IMR-90 (cell line): ENCODE measurements at regions not wholly inside any gene's neighbourhood (a gene's known extent, or its start where the extent isn't known, plus 50 kb on each side); places are given as distances from the start of the nearest gene placed in this dataset.
A peak's percentile ranks its signal among the peaks of the same experiment; 100 is the strongest.

Source experiments
- ATAC-seq: fragments of 200-7000 bp; cut with Tn5 transposase; 2 replicates; pipeline ENCODE4 v1.9.1; 2020; ENCODE audit warnings: low read depth, mild to moderate bottlenecking, moderate library complexity
- BruUV-seq: library from RNA; stranded (reverse); fragments of 400-500 nt; replicated peaks from 2 replicates; lab custom pipeline; 2021; lab: Mats Ljungman, UMichigan
- CTCF ChIA-PET: fragments of 300-600 bp; formaldehyde crosslinking; extraction: SDS; loops from one replicate; lab custom pipeline; 2021; ENCODE audit warnings: antibody characterized with exemption; lab: Yijun Ruan, JAX
- POLR2A ChIA-PET: fragments of 300-600 bp; sonication (Branson Sonifier 250); formaldehyde crosslinking; loops from one replicate; lab custom pipeline; 2022; ENCODE audit warnings: antibody characterized with exemption; ENCODE audit not compliant: unreplicated experiment; lab: Charles Lee
- DNase-seq: peaks from one replicate; pipeline ENCODE4 v3.0.0; 2013
- H2AFZ ChIP-seq: replicated peaks from 2 replicates; pipeline ENCODE3; 2013; ENCODE audit warnings: low read length, mild to moderate bottlenecking; ENCODE audit not compliant: poor library complexity
- H2AK5ac ChIP-seq: 2 replicates; pipeline ENCODE4 v1.6.1; 2013; ENCODE audit warnings: low read depth, low read length, inconsistent platforms
- H2AK9ac ChIP-seq: replicated peaks from 2 replicates; pipeline ENCODE3; 2013; ENCODE audit warnings: mild to moderate bottlenecking, low read depth, low read length, moderate library complexity; ENCODE audit not compliant: poor library complexity
- H2BK120ac ChIP-seq: 2 replicates; pipeline ENCODE4 v1.6.1; 2013; ENCODE audit warnings: low read depth, low read length, inconsistent platforms
- H2BK15ac ChIP-seq: 3 replicates; pipeline ENCODE4 v1.6.1; 2013; ENCODE audit warnings: low read depth, low read length, inconsistent platforms
- H2BK20ac ChIP-seq: 2 replicates; pipeline ENCODE4 v1.6.1; 2013; ENCODE audit warnings: low read depth, mild to moderate bottlenecking, inconsistent platforms, low read length, moderate library complexity
- H2BK5ac ChIP-seq: 2 replicates; pipeline ENCODE4 v1.6.1; 2013; ENCODE audit warnings: mild to moderate bottlenecking, low read depth, low read length, inconsistent platforms; ENCODE audit not compliant: poor library complexity, severe bottlenecking
- H3K14ac ChIP-seq: replicated peaks from 2 replicates; pipeline ENCODE4 v1.6.1; 2013; ENCODE audit warnings: low read depth, low read length, inconsistent platforms
- H3K18ac ChIP-seq: 2 replicates; pipeline ENCODE4 v1.6.1; 2013; ENCODE audit warnings: low read depth, low read length, control low read depth
- H3K23ac ChIP-seq: 2 replicates; pipeline ENCODE4 v1.6.1; 2013; ENCODE audit warnings: low read depth, low read length, inconsistent platforms
- H3K27ac ChIP-seq: 2 replicates; pipeline ENCODE4 v1.5.1; 2013; ENCODE audit warnings: mild to moderate bottlenecking, control low read depth, low read length; ENCODE audit not compliant: insufficient read depth
- H3K27me3 ChIP-seq: 2 replicates; pipeline ENCODE4 v1.6.1; 2013; ENCODE audit warnings: low read length; ENCODE audit not compliant: control insufficient read depth, insufficient read depth
- H3K36me3 ChIP-seq: 2 replicates; pipeline ENCODE4 v1.6.1; 2013; ENCODE audit warnings: low read length, mixed read lengths; ENCODE audit not compliant: control insufficient read depth, insufficient read depth
- H3K4ac ChIP-seq: 2 replicates; pipeline ENCODE4 v1.6.1; 2013; ENCODE audit warnings: low read depth, low read length, inconsistent platforms
- H3K4me1 ChIP-seq: 2 replicates; pipeline ENCODE4 v1.6.1; 2013; ENCODE audit warnings: low read length, mixed read lengths; ENCODE audit not compliant: control insufficient read depth, insufficient read depth
- H3K4me2 ChIP-seq: 2 replicates; pipeline ENCODE4 v1.6.1; 2013; ENCODE audit warnings: low read depth, mild to moderate bottlenecking, control low read depth, low read length, moderate library complexity
- H3K4me3 ChIP-seq: 2 replicates; pipeline ENCODE4 v1.5.1; 2013; ENCODE audit warnings: low read depth, mild to moderate bottlenecking, control low read depth, low read length, moderate library complexity; ENCODE audit not compliant: insufficient read depth
- H3K56ac ChIP-seq: 2 replicates; pipeline ENCODE4 v1.6.1; 2013; ENCODE audit warnings: low read length, inconsistent platforms; ENCODE audit not compliant: insufficient read depth; ENCODE audit errors: extremely low read depth
- H3K79me1 ChIP-seq, 2 experiments: 2 replicates each; pipeline ENCODE4 v1.6.1; 2013; ENCODE audit warnings: low read length in 2 of 2, inconsistent platforms in 1 of 2, low read depth in 1 of 2
- H3K9ac ChIP-seq: 2 replicates; pipeline ENCODE4 v1.6.1; 2013; ENCODE audit warnings: low read depth, low read length, control low read depth
- H3K9me1 ChIP-seq: 2 replicates; pipeline ENCODE4 v1.6.1; 2013; ENCODE audit warnings: low read length, inconsistent platforms; ENCODE audit not compliant: insufficient read depth
- H3K9me3 ChIP-seq: 2 replicates; pipeline ENCODE4 v1.6.1; 2013; ENCODE audit warnings: low read length; ENCODE audit not compliant: control insufficient read depth, insufficient read depth
- H4K20me1 ChIP-seq: 2 replicates; pipeline ENCODE4 v1.6.1; 2013; ENCODE audit warnings: low read length, inconsistent platforms; ENCODE audit not compliant: insufficient read depth
- H4K5ac ChIP-seq: 2 replicates; pipeline ENCODE4 v1.6.1; 2013; ENCODE audit warnings: mild to moderate bottlenecking, low read depth, low read length, control low read depth
- H4K8ac ChIP-seq, 2 experiments: 2 replicates each; pipeline ENCODE4 v1.6.1; 2013; ENCODE audit warnings: low read depth in 2 of 2, low read length in 2 of 2, control low read depth in 1 of 2, inconsistent platforms in 1 of 2
- H4K91ac ChIP-seq: 2 replicates; pipeline ENCODE4 v1.6.1; 2013; ENCODE audit warnings: low read depth, low read length, inconsistent platforms; ENCODE audit not compliant: insufficient read depth
- BHLHE40 ChIP-seq: fragments of 150-350 bp; IDR thresholded peaks from 2 replicates; pipeline ENCODE4 v1.6.1; 2016; ENCODE audit warnings: mild to moderate bottlenecking, low read depth, low read length
- CEBPB ChIP-seq: IDR thresholded peaks from 2 replicates; pipeline ENCODE4 v1.6.1; 2012; ENCODE audit warnings: low read depth, low read length, improper control_type of control experiment
- POLR2A ChIP-seq: IDR thresholded peaks from 2 replicates; pipeline ENCODE4 v1.6.1; 2012; ENCODE audit warnings: mild to moderate bottlenecking, low read depth, low read length
- RAD21 ChIP-seq: IDR thresholded peaks from 2 replicates; pipeline ENCODE4 v1.6.1; 2012; ENCODE audit warnings: low read length, improper control_type of control experiment
- RCOR1 ChIP-seq: IDR thresholded peaks from 2 replicates; pipeline ENCODE4 v1.6.1; 2012; ENCODE audit warnings: mild to moderate bottlenecking, low read length, improper control_type of control experiment; ENCODE audit not compliant: insufficient replicate concordance
- RFX5 ChIP-seq: IDR thresholded peaks from 2 replicates; pipeline ENCODE4 v1.8.0; 2012; ENCODE audit warnings: low read depth, mild to moderate bottlenecking, low read length, moderate library complexity
- WGBS, 2 experiments: methylation state at CpG; one replicate each; pipeline versions ENCODE4 v1.1.5 to v1.1.7; 2013; ENCODE audit warnings: missing lambda C conversion rate in 2 of 2; ENCODE audit not compliant: insufficient read length in 1 of 2; ENCODE audit errors: extremely low coverage in 2 of 2; 5-methylcytosine and 5-hydroxymethylcytosine counted together
- dilution Hi-C: fragments of 300-500 bp; cut with HindIII; formaldehyde crosslinking; loops from one replicate; pipeline ENCODE4 v1.14.3; 2018; ENCODE audit warnings: low sequenced_read_pairs; ENCODE audit not compliant: unreplicated experiment
- in situ Hi-C: fragments of 300-500 bp; cut with MboI; formaldehyde crosslinking; loops from 3 replicates; pipeline ENCODE4 v1.14.3; 2019; ENCODE audit warnings: low sequenced_read_pairs, inconsistent platforms, mixed read lengths
- intact Hi-C: fragments of 100-400 bp; cut with micrococcal nuclease; formaldehyde crosslinking; loops from 2 replicates; pipeline ENCODE4 v1.10.0; 2022
- TF ChIP-seq, protein P1 (sequence below): conservative IDR thresholded peaks from 2 replicates; pipeline ENCODE4 v1.5.1; 2012; ENCODE audit warnings: mild to moderate bottlenecking, low read depth, low read length, improper control_type of control experiment

DNA sequence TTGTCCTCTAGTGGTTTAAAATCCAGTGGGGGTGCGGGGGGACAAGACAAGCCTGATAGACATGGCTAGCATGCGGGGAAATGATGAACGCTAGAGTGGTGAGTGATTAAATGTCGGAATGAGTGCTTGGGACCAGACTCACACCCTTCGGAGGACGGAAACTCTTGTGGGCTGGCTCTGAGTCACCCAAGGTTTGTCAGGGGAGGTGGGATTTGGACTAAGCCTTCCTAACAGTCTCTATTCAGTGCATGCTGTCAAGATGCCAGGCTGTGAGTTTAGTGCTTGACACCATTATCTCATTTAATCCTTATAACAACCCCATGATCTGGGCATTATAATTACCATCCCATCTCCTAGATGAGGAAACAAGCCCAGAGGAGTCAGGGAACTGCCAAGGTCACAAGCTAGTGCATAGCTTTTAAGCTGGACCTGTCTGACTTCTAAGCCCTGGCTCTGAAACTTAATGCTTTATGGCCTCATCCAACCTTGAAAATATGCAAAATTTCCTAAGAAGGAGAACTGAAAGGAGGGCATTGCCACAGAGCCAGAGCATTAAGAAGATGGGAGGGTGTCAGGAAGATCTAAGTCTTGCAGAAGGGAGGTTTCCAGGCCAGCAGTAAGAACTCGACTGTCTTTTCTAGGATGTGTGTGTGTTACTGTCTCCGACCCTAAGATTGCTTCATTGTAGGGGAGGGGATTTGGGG is 168.7 kb upstream of the LRFN2 start:
- no peak overlapping the region for H2AK9ac ChIP-seq
- H3K9ac ChIP-seq = no peak overlapping the region
- BruUV-seq = no TSS peak
- H4K20me1 ChIP-seq = no peaks in the 10 kb centered on the region
- H3K4me1 ChIP-seq = no peaks in the 10 kb centered on the region
- H2AK5ac ChIP-seq = no peak overlapping the region
- no peaks in the 10 kb centered on the region for H3K9me3 ChIP-seq
- dilution Hi-C loops = no loop called here
- intact Hi-C loops = no loop called here
- no peak overlapping the region for H3K27ac ChIP-seq
- no peak overlapping the region for H3K56ac ChIP-seq
- no peaks in the 10 kb centered on the region for H3K79me1 ChIP-seq
- in situ Hi-C loops = no loop called here
- no peaks in the 10 kb centered on the region; the same call in none of the 2 replicates for H3K27me3 ChIP-seq
- no peak overlapping the region for H3K14ac ChIP-seq
- no peak overlapping the region for H2BK20ac ChIP-seq
- no peak overlapping the region for H3K4me3 ChIP-seq
- H3K4ac ChIP-seq = no peak overlapping the region
- H2BK120ac ChIP-seq = no peak overlapping the region
- no peak overlapping the region for H4K5ac ChIP-seq
- H2BK15ac ChIP-seq = no peak overlapping the region
- H3K9me1 ChIP-seq = 0 out of 2 replicates have a peak, but pooled peaks cover 4% of the 10 kb centered on the region
- no peak overlapping the region for H3K18ac ChIP-seq
- ATAC-seq (no peak), DNase-seq (peak; percentile 44)
- H2BK5ac ChIP-seq = no peak overlapping the region
- no peak overlapping the region for H3K23ac ChIP-seq
- WGBS, 2 experiments = 0% methylated on average over 1 of the region's 8 CpGs; no CpG with 5 or more reads in 1 of the 2 experiments
- no peak overlapping the region for H4K91ac ChIP-seq
- ChIA-PET CTCF (no interaction called here), POLR2A (no interaction called here)
- TF ChIP-seq RAD21 = no peak
- no peak for TF ChIP-seq BHLHE40
- TF ChIP-seq RFX5 = no peak
- TF ChIP-seq POLR2A = no peak
- no peak for TF ChIP-seq RCOR1
- TF ChIP-seq, protein P1, sequence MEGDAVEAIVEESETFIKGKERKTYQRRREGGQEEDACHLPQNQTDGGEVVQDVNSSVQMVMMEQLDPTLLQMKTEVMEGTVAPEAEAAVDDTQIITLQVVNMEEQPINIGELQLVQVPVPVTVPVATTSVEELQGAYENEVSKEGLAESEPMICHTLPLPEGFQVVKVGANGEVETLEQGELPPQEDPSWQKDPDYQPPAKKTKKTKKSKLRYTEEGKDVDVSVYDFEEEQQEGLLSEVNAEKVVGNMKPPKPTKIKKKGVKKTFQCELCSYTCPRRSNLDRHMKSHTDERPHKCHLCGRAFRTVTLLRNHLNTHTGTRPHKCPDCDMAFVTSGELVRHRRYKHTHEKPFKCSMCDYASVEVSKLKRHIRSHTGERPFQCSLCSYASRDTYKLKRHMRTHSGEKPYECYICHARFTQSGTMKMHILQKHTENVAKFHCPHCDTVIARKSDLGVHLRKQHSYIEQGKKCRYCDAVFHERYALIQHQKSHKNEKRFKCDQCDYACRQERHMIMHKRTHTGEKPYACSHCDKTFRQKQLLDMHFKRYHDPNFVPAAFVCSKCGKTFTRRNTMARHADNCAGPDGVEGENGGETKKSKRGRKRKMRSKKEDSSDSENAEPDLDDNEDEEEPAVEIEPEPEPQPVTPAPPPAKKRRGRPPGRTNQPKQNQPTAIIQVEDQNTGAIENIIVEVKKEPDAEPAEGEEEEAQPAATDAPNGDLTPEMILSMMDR = no peak
- no peak for TF ChIP-seq CEBPB
- H2AFZ ChIP-seq = peak overlapping the region; percentile 70
- no peak overlapping the region for H4K8ac ChIP-seq
- no peaks in the 10 kb centered on the region for H3K36me3 ChIP-seq
- H3K4me2 ChIP-seq = no peak overlapping the region
